DOHH2 (cell line): ENCODE measurements at regions not wholly inside any gene's neighbourhood (a gene's known extent, or its start where the extent isn't known, plus 50 kb on each side); places are given as distances from the start of the nearest gene placed in this dataset.

Experiments used
- EZH2phosphoT487 ChIP-seq: fragments of 200-600 bp; sonication (generic); IDR thresholded peaks from 2 replicates; pipeline ENCODE4 v1.6.1; 2017; ENCODE audit warnings: borderline replicate concordance, mild to moderate bottlenecking, antibody characterized with exemption, low read length, moderate library complexity, mixed read lengths
- TF ChIP-seq, protein P1 (sequence below): fragments of 200-600 bp; sonication (generic); IDR thresholded peaks from one replicate; pipeline ENCODE4 v1.5.1; 2014; ENCODE audit warnings: antibody characterized with exemption, mild to moderate bottlenecking, low read depth, low read length; ENCODE audit not compliant: poor library complexity, severe bottlenecking

DNA sequence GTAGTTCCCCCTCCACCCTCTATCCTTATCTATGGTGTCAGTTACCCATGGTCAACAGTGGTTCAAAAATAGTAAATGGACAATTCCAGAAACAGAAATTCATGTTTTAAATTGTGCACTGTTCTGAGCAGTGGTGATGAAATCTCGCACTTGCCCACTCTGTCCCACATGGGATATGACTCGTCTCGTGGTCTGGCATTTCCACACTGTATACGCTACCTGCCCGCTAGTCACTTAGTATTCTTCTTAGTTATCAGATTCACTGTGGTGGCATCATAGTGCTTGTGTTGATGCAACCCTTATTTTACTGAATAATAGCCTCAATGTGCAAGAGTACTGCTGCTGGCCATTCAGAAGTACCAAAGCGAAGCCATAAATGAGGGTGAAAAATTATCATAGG is 507.0 kb downstream of the SNAPC1 start:
- TF ChIP-seq, protein P1, sequence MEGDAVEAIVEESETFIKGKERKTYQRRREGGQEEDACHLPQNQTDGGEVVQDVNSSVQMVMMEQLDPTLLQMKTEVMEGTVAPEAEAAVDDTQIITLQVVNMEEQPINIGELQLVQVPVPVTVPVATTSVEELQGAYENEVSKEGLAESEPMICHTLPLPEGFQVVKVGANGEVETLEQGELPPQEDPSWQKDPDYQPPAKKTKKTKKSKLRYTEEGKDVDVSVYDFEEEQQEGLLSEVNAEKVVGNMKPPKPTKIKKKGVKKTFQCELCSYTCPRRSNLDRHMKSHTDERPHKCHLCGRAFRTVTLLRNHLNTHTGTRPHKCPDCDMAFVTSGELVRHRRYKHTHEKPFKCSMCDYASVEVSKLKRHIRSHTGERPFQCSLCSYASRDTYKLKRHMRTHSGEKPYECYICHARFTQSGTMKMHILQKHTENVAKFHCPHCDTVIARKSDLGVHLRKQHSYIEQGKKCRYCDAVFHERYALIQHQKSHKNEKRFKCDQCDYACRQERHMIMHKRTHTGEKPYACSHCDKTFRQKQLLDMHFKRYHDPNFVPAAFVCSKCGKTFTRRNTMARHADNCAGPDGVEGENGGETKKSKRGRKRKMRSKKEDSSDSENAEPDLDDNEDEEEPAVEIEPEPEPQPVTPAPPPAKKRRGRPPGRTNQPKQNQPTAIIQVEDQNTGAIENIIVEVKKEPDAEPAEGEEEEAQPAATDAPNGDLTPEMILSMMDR: no peak
- no peak for TF ChIP-seq EZH2phosphoT487
